ENCODE measurements at regions not wholly inside any gene's neighbourhood (a gene's known extent, or its start where the extent isn't known, plus 50 kb on each side); places are given as distances from the start of the nearest gene placed in this dataset.
"Not testable (repeated sequence)": the region's sequence is repeated elsewhere in the genome, so short reads cannot be mapped to it uniquely, and the experiment has no call there.

DNA sequence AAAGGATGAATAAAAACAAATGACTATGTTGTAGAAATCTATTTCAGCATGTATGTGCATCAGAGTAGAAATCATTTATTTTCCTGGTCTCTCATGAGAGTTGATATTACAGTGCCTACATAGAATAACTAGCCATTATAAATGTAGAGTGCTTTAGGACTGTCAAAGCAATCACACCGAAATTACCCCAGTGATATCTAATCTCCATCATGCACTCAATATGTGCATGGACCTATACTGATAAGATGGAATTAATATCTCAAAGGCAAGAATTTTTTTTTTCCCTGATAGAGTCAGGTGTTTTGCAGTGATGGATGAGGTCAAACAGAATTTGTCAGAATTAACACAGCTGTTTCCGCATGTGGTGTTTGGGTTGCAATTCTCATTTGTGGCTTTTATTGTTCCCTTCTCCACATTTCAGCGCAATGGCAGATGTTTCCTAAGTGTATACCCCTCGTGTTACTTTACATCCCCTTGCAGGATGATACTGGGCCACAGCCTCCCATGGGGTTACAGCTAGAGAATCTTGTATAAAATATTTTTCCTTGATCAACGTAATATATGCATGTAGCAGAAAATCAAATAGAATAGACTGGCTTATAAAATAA, 298.8 kb downstream of the RASEF start:
- Histone ChIP-seq H3K79me2 (ENCODE audit: insufficient read depth, low read length) (no peaks in the 10 kb centered on the region), H3K27me3 (ENCODE audit: insufficient read depth, low read length, poor library complexity) (no peaks in the 10 kb centered on the region), H3K9me3 (ENCODE audit: insufficient read depth, low read length, severe bottlenecking) (no peaks in the 10 kb centered on the region), H3K36me3 (ENCODE audit: insufficient read depth, low read length) (no peaks in the 10 kb centered on the region), H3K27ac (ENCODE audit: low read length) (peak overlapping the region; percentile 66), H3K4me3 (ENCODE audit: low read depth in 1 of 2, low read length in 2 of 2) (no peak overlapping the region), H3K9ac (ENCODE audit: low read depth, low read length) (no peak overlapping the region), H3K4me2 (ENCODE audit: insufficient read depth, low read length) (no peak overlapping the region), H3K4me1 (ENCODE audit: insufficient read depth, low read length) (peaks cover 31% of the 10 kb centered on the region), H2AFZ (ENCODE audit: low read depth, low read length) (no peak overlapping the region), H4K20me1 (ENCODE audit: insufficient read depth, low read length) (no peaks in the 10 kb centered on the region)
- ATAC-seq (ENCODE audit: insufficient read depth, low read depth) (peak; percentile 75), DNase-seq (peak; percentile 13)
- no peak for TF ChIP-seq EZH2 (IDR thresholded peaks at IDR 0.05; ENCODE audit: borderline replicate concordance, low read depth, low read length, severe bottlenecking)

- H3K36me3 ChIP-seq (ENCODE audit: insufficient read depth, low read length); H2AFZ ChIP-seq (ENCODE audit: low read depth, low read length); H3K4me2 ChIP-seq (ENCODE audit: insufficient read depth, low read length); H3K9me3 ChIP-seq (ENCODE audit: insufficient read depth, low read length, severe bottlenecking); H3K4me1 ChIP-seq (ENCODE audit: insufficient read depth, low read length); H3K27me3 ChIP-seq (ENCODE audit: insufficient read depth, low read length, poor library complexity); H3K79me2 ChIP-seq (ENCODE audit: insufficient read depth, low read length); H3K4me3 ChIP-seq (ENCODE audit: low read depth in 1 of 2, low read length in 2 of 2); H3K9ac ChIP-seq (ENCODE audit: low read depth, low read length); H3K27ac ChIP-seq (ENCODE audit: low read length); DNase-seq; H4K20me1 ChIP-seq (ENCODE audit: insufficient read depth, low read length); ATAC-seq (ENCODE audit: insufficient read depth, low read depth): not testable (repeated sequence)
Observed at GRCh38 chr9:82774707-82775231, 288.2 kb downstream of the RASEF start.

DNA sequence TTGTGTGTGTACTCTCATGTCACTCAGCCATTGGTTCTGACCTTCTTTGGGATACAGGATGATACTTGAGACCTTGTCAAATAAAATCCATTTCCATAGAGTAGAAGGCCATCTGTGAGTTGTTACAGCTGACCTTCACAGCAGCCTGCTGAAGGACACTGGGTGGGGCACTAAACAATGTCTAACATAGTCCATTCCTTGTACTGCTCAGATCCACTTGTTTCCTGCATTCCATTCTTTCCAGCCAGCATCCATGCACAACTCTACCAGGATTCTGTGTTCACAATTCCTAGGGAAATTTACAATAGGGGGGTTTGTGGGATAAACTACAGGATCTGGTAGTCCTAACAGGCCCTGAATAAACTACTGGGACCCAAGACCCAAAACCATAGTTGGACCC, 286.4 kb downstream of the RASEF start:
- H3K4me3 ChIP-seq (ENCODE audit: low read depth in 1 of 2, low read length in 2 of 2), result no peak overlapping the region
- no peaks in the 10 kb centered on the region for H3K36me3 ChIP-seq (ENCODE audit: insufficient read depth, low read length)
- TF ChIP-seq CTCF (IDR thresholded peaks at IDR 0.05; ENCODE audit: borderline replicate concordance, extremely low read depth, low read length, poor library complexity, severe bottlenecking) (no peak), EZH2 (IDR thresholded peaks at IDR 0.05; ENCODE audit: borderline replicate concordance, low read depth, low read length, severe bottlenecking) (no peak)
- DNase-seq, result no peak
- ATAC-seq (ENCODE audit: insufficient read depth, low read depth), result no peak
- H3K9ac ChIP-seq (ENCODE audit: low read depth, low read length), result no peak overlapping the region
- H3K27ac ChIP-seq (ENCODE audit: low read length), result no peak overlapping the region
- no peaks in the 10 kb centered on the region for H3K79me2 ChIP-seq (ENCODE audit: insufficient read depth, low read length)
- H3K4me1 ChIP-seq (ENCODE audit: insufficient read depth, low read length), result no peaks in the 10 kb centered on the region
- H4K20me1 ChIP-seq (ENCODE audit: insufficient read depth, low read length), result no peaks in the 10 kb centered on the region
- H2AFZ ChIP-seq (ENCODE audit: low read depth, low read length), result no peak overlapping the region
- H3K4me2 ChIP-seq (ENCODE audit: insufficient read depth, low read length), result no peak overlapping the region
- H3K27me3 ChIP-seq (ENCODE audit: insufficient read depth, low read length, poor library complexity), result no peaks in the 10 kb centered on the region
- H3K9me3 ChIP-seq (ENCODE audit: insufficient read depth, low read length, severe bottlenecking), result no peaks in the 10 kb centered on the region

- DNase-seq (no peak), ATAC-seq (ENCODE audit: insufficient read depth, low read depth) (no peak)
- no peaks in the 10 kb centered on the region for H3K9me3 ChIP-seq (ENCODE audit: insufficient read depth, low read length, severe bottlenecking)
- H3K27ac ChIP-seq (ENCODE audit: low read length), result no peak overlapping the region
- TF ChIP-seq CTCF (IDR thresholded peaks at IDR 0.05; ENCODE audit: borderline replicate concordance, extremely low read depth, low read length, poor library complexity, severe bottlenecking), result no peak
- no peak for TF ChIP-seq EZH2 (IDR thresholded peaks at IDR 0.05; ENCODE audit: borderline replicate concordance, low read depth, low read length, severe bottlenecking)
- no peak overlapping the region for H3K9ac ChIP-seq (ENCODE audit: low read depth, low read length)
- no peak overlapping the region for H2AFZ ChIP-seq (ENCODE audit: low read depth, low read length)
- H3K79me2 ChIP-seq (ENCODE audit: insufficient read depth, low read length), result no peaks in the 10 kb centered on the region
- H3K36me3 ChIP-seq (ENCODE audit: insufficient read depth, low read length), result no peaks in the 10 kb centered on the region
- no peak overlapping the region for H3K4me2 ChIP-seq (ENCODE audit: insufficient read depth, low read length)
- no peak overlapping the region for H3K4me3 ChIP-seq (ENCODE audit: low read depth in 1 of 2, low read length in 2 of 2)
- H3K4me1 ChIP-seq (ENCODE audit: insufficient read depth, low read length), result peaks cover 8% of the 10 kb centered on the region
- H4K20me1 ChIP-seq (ENCODE audit: insufficient read depth, low read length), result no peaks in the 10 kb centered on the region
- H3K27me3 ChIP-seq (ENCODE audit: insufficient read depth, low read length, poor library complexity), result no peaks in the 10 kb centered on the region
Observed at GRCh38 chr9:82777366-82777765, 285.6 kb downstream of the RASEF start.

DNA sequence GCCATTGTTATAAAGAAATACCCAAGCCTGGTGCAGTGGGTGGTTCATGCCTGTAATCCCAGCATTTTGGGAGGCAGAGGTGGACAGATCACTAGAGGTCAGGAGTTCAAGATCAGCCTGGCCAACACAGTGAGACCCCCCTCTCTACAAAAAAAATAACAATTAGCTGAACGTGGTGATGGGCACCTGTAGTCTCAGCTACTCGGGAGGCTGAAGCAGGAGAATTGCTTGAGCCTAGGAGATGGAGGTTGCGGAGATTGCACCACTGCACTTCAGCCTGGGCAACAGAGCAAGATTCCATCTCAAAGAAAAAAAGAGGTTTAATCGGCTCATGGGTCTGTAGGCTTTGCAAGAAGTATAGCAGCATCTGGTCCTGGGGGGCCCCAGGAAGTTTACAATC, 284.0 kb downstream of the RASEF start:
- H3K9me3 ChIP-seq (ENCODE audit: insufficient read depth, low read length, severe bottlenecking); H3K36me3 ChIP-seq (ENCODE audit: insufficient read depth, low read length); H3K9ac ChIP-seq (ENCODE audit: low read depth, low read length); ATAC-seq (ENCODE audit: insufficient read depth, low read depth); H4K20me1 ChIP-seq (ENCODE audit: insufficient read depth, low read length); DNase-seq; H3K4me2 ChIP-seq (ENCODE audit: insufficient read depth, low read length); H3K27me3 ChIP-seq (ENCODE audit: insufficient read depth, low read length, poor library complexity); H3K27ac ChIP-seq (ENCODE audit: low read length); H3K4me3 ChIP-seq (ENCODE audit: low read depth in 1 of 2, low read length in 2 of 2); H3K79me2 ChIP-seq (ENCODE audit: insufficient read depth, low read length); H2AFZ ChIP-seq (ENCODE audit: low read depth, low read length): not testable (repeated sequence)
- H3K4me1 ChIP-seq (ENCODE audit: insufficient read depth, low read length), result peaks cover 11% of the 10 kb centered on the region
